GM19452 (cell line): ENCODE measurements at regions not wholly inside any gene's neighbourhood (a gene's known extent, or its start where the extent isn't known, plus 50 kb on each side); places are given as distances from the start of the nearest gene placed in this dataset.

Experiments used
- ATAC-seq: cut with Tn5 transposase; IDR thresholded peaks from one replicate; pipeline ENCODE4 v1.9.1; 2021; ENCODE audit not compliant: unreplicated experiment

DNA sequence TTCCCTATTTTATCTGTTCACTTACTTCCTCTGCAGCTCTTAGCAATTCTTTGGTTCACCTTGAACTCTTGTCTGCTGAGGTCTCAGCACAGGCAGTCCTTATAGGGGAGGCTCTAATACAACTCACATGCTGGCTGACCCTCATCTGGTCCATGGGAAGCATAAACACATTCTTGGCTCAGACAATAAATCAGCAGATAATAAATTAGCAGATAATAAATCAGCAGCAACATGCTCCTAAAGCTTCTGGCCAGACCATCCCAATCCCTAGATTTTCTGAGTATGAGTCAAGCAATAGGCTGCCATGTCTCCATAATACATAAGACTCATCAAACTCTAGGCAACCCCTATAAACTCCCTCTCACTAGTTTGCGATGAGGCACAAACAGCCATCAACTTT is 208.6 kb upstream of the STEAP4 start:
- ATAC-seq = no peak

DNA sequence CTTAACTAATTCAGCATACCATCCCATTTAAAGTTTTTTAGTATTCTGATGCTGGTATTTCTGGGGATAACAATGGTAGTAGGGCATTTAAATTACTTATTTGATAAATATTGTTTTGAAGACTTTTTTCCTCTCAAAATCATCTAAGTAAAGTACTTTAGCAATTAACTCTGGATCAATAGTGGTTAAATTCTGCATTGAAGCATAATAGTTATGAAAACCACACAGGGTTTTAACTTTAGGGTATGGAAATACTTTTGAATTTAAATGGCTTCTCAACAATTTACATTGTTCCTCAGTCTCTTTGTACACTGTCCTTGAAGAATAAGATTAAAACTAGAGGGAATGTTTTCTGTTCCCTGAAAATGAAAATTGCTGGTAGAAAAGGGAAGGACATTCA is 202.6 kb upstream of the STEAP4 start:
- no peak for ATAC-seq

DNA sequence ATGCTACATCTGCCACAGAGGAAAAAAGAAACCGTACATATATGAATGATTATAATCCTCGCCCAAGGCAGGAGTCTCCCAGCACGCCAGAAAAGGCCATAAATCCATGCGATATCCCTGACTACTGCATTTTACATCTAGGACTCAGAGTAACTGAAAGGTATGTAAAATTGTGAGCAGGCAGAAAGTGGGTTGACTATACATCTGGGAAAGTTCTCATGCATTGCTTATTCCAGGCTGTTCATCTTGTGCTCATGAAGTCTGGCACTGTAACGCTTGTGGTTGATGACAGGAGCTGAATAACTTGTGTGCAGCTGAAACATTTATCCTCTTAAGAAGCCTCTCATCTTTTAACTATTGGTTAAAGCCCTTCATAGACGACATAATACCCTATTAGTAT is 193.4 kb upstream of the STEAP4 start:
- ATAC-seq = no peak

DNA sequence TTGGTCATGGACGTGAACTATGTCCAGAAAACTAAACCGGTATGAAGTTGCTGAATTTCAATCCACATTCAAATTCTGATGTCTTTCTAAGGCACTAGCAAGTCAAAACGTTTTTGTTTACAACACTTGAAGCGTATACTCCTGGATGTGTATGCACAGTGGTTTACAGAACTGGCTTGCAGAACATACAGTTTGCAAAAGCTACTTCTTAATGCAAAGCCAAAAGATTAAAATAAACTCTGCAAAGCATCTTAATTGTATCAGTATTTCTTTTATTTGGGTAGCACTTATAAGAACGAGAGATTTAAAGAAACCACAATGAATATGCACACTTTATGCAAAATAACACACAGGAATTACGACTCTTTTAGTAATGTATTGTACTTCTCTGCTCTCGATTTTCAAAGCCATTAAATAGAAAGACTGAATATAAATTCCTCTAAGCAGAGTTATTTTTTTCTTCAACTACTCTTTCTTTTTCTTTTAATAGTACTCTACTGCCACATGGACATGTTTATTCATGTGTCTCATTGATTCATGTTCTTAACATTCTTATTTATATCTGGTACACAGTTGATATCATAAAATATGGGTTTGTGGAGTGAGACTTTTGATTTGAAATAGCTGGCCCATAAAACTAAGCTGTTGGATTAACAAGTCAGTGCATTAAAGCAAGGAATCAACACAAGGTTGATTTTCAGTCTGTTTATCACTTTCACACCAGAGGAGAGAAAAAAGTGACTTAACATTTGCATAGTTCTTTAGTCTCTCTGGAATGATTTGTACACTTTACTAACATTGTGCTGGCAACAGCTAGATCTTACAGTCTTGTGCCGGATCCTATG is 189.4 kb upstream of the STEAP4 start:
- ATAC-seq = no peak

DNA sequence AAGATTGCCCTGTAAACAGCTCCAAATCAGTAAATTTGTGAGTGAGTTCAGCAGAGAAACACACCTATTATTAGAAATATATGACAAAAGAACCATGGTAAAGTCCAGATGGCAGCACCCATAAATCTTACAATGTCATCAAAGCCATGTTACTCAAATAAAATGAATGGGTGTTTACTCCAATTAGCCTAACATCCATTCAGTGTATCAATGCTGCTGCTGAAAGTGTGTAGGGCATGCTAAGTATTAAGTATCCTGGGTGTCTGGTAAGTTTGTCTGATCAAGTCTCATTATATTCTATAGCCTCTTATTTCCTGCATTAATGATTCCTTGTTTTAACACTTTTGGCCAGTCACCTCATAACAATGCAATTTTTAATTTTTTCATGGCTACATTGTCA is 185.5 kb upstream of the STEAP4 start:
- no peak for ATAC-seq

DNA sequence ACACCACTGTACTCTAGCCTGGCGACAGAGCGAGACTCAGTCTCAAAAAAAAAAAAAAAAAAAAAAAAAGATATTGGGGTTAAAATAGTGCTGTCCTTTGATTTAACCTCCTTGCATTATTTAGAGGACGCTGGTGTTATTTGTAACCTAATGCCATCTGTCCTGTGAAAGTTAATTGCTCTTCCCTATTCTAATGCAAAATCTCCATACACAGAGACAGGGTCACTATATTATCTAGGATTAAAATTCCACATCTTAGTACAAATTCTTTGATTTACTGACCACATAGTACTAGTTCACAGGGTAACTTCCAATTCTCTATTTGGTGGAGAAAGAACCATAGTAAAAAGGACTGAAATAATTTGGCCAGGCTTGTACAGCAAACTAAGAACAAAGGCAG is 184.2 kb upstream of the STEAP4 start:
- ATAC-seq = no peak

DNA sequence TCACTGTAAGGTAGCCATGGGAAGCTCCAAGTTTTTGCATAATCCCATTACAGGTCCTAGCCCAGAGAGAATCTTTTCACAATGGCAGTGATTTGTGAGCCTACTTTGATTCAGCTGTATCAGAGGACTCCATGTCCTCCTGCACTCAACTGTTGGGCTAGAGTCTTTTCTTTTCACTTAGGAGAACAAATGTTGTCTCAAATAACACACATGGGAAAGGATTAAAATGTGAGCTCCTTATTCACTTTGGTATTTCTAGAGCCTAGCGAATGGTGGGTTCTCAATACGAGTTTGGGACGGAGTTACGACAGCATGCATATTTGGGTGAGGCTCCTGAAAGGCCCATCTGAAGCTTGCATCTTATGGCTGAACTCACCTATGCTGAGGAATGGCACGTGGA is 183.5 kb upstream of the STEAP4 start:
- ATAC-seq = no peak

DNA sequence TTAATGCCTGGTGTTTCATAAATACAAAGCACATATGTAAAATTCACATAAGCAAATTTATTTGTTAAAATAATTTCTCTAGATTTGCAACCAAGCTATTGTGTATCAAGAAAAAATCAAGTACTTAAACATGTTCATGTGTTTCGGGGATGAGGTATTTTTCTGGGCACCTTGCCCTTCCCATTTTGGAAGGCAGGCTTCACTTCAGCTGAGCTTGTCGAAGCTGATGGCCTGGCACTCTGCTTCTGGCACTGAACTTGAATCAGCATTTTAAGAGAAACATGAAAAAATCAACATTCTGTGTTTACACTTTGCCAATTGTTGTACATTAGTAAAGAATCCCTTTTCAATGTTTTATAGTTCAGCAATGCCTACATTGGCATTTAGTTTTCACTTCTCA is 179.1 kb upstream of the STEAP4 start:
- ATAC-seq = no peak

DNA sequence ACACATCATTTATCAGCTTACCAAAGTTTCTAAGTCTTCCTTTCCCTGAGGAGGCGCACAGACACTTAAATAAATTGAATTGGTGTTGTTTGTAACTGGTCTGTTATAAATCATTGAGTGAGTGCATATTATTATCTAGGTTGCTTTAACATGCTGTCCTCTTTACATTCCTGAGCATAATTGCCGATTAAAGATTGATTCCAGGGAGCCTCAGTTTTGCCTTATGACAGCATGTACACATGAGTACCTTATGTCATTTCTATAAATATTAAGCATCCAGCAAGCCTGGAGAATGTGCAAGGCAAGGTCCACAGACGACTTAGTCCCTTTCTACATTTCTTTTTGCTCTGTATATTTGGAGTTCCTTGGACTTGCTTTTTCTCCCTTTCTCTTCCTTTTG is 177.9 kb upstream of the STEAP4 start:
- ATAC-seq = no peak

DNA sequence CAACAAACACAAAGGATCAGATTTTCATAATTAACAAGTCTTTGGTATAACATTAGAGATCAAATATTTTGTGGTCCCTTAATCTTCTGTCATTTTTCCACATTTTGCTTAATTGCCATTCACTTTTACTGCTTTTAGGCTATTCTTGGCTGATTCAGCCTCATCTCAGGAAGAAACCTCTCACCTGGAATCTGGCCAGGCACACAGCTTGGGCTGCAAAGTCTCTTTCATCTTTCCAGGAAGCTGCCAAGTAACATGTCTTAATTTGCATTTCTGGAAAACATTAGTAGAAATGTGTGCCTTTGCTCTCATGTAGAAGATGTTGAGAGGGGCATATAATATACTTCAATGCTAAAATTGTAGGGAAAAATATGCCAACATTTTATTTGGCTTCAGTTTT is 174.2 kb upstream of the STEAP4 start:
- ATAC-seq = no peak

DNA sequence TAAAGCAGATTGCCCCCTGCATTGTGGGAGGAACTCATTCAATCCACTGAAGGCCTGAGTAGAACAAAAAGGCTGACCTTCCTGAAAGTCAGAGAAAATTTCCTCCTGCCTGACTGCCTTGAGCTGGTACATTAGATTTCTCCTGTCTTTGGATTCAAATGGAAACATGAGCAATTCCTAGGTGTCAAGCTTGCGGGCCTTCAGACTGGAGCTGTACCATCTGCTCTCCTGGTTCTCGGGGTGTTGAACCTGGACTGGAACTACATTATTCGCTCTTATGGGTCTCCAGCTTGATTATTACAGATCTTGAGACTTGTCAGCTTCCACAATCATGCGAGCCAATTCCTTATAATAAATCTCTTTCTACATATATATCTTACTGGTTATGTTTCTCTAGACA is 173.6 kb upstream of the STEAP4 start:
- ATAC-seq = no peak

DNA sequence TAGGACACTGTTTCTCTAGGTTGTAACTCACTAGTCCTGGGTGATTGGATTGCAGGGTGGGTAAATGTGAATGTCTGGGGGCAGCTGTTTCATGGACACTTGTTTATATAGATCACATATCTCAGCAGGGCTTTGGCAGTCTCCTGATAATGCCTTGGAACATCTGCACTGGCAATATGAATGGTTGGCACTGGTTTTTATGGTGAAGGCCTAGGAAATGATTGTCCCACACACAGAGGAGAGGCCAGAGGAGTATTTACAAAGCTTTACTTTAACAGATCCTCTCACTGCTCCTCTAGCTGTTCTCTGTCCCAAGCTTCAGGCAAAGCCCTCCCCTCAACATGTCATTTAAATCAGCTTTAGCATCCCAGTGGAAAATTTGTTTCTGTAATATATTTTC is 171.3 kb upstream of the STEAP4 start:
- no peak for ATAC-seq

DNA sequence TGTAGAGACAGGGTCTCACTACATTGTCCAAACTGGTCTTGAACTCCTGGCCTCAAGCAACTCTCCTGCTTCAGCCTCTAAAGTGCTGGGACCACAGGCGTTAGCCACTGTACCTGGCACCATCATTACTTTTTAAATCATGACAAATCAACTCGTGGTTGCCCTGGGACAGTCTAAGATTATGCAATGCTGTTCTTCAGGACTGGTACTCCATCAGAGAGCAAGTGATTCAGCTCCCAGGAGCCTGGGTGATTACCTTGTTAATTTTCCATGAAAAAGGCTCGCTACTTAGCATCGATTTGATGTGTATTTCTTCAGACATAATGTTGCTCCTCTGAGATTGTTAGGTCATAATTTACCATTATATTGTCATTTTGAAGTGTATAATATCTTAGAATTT is 158.9 kb upstream of the STEAP4 start:
- no peak for ATAC-seq

DNA sequence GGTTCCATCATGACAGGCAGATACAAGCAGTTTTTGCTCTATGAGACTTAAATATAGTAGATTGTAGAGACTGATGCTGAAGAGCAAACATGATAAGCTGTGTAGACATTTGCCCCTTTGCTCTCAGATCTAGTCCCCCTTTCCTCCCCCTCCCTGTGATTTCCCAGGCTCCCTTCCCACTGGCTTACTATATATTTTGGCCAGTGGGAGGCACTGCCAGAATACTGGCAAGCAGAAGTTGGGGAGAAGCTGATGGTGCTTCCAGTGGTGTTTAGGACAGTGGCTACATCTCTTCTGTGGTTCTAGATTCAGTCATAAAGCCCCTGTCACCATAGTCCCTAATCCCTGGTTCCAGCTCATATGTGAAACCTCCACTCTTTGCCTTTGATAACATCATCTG is 156.1 kb upstream of the STEAP4 start:
- ATAC-seq = no peak

DNA sequence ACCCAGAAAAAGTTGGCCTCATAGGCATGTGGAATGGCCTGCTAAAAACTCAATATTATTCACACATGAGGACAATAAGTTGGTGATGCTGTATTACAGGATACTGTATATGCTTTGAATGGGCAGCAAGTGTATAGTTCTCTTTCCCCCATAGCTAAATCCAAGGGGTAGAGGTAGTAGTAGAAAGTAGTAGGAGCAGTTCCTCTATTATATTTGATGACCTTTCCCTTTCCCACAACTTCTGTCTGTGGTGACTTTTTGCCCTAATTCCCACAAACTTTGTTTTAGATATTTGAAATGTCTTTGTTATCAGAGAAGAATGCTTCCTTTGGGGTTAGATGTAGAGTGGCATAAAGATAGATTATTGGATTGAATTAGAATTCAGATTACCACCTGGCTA is 154.0 kb upstream of the STEAP4 start:
- no peak for ATAC-seq

DNA sequence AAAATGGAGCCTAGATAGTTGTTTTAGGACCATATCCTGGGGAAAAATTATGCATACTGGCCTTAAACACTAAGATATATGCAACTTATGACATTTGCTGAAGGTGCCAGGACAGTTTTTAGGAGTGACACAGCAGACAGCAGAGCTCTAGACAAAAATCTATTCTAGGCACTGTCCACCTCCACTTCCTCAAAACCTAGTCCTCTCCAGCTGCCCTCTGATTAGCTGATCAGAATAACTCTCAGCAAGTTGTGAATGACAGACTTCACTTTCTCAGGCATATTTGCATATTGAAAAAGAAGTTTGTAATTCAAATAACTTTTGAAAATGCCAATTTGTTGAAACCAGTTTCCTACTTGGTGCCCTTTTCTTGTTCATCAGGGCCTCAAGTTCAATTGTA is 152.3 kb upstream of the STEAP4 start:
- ATAC-seq = no peak

DNA sequence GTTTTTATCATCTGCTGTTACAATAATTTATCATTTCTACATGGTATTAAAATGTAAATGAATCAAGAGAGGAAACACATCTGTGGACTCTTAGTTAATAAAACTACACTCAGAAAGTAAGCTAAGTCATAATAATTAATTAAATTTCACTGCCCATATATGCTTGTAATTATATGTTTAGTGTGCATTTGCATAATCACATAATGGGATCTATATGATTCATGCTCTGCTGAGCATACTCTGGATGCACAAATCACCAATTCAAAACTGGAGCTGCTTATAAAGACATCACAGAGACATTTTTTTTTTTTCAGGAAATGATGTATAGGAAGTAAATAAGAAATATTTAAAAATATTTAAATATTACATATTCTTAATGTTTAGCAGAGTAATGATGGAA is 151.6 kb upstream of the STEAP4 start:
- no peak for ATAC-seq

DNA sequence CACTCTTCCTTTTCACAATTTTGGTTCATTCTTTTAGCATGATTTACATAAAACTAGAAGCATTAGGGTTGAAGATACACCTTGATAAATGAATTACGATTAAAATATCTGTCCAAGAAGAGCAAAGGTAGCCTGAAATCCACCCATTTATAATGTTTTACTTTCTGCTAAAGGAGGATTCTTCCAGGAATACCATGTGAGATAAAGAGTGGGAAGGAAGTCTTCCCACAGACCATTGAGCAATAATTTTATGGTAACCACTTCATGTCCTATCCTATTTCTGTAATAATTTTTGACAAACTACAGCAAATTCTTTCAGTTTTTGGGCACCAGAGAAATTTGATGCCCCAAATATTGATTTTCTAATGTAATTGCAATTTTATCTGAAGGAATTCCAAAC is 150.6 kb upstream of the STEAP4 start:
- no peak for ATAC-seq

DNA sequence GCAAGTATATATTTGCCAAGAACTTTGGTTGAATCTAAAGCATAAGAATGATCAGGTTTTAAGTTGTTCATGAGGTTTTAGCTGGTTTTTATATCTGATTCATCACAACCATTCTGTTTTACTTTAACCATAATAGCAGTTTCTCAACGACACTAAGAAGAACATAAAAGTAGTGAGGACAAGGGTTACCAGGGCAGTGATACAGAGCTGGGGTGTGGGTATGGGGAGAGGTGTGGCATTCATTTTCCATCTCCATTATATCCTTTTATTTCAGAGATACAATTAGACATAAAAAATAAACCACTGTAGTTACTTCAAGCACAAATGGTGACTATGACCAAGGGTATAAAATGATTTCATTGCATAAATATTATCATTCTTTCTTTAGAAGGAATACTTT is 149.8 kb upstream of the STEAP4 start:
- ATAC-seq = no peak

DNA sequence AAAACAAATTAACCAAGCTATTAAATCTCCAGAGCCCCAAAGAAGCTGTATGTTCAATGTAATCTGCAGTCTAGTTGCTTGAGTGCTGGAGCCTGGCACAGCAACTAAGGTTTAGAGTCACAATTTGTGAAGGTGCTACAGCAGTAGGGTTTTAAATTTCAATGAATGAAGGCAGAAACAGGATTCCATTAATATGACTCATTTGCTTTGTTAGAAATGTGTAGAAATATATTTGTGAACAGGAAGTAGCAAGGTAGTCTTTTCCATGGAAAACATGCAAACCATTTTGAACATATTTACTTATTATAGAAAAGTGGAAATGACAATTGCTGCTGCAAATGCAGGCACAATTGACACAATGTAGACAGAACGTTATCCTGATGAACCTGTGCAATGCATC is 149.0 kb upstream of the STEAP4 start:
- no peak for ATAC-seq

DNA sequence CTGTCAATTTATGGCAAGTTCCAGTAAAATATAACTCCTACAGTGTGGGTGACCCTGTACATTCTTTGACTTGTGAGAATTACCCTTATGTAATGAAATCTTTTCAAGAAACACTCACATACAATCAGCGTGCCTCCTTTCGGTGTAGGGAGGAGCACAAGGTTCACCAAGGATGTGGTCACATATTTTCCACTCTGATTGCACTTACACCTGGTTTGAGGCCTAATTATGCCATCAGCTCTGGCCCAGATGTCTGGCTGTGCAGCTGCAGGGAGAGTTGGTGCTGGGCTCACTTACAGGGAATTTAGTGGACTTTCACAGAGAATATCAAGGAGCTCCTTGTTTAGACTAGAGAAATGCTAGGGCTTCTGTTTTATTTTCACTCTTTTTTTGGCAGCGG is 146.0 kb upstream of the STEAP4 start:
- no peak for ATAC-seq

DNA sequence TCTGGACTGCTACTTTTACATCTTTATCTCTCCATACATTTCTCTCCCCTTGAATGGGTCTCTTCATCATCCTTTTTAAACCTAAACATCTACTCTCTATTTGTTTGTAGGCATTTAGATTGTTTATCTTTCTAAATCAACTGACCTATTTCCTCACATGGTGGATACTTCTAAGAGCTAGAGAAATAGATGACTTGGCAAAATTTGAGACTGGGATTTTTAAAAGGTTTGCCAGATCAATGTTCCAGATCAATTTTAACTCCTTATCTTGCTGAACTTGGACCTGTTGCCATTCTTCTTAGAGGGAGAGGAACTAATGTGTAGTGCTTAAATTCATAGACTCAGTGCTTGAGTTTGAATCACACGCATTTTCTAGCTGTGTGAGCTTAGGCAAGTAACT is 144.2 kb upstream of the STEAP4 start:
- no peak for ATAC-seq

DNA sequence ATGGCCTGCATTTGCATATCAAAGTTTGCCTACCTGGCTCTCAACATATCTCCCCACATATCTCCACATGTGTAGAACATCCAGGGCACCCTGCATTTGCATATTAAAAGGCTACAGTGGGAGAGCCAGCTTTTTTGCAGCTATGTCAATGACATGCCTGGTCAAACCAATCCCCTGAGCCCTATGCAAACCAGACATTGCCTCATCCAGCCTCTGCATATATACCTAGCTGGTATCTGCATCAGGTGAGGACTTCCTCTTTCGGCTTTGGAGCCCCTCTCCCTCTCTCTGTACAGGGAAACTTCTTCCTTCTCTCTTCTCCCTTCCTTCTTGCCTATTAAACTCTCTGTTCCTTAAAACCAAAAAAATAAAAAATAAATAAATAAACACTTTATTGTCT is 142.7 kb upstream of the STEAP4 start:
- no peak for ATAC-seq
